HepG2 (cell line): ENCODE measurements at regions not wholly inside any gene's neighbourhood (a gene's known extent, or its start where the extent isn't known, plus 50 kb on each side); places are given as distances from the start of the nearest gene placed in this dataset.

Source experiments
- ATAC-seq: fragments of 200-7000 bp; cut with Tn5 transposase; 3 replicates; pipeline ENCODE4 v1.9.1; 2020; ENCODE audit warnings: mild to moderate bottlenecking, moderate library complexity
- BruUV-seq: library from RNA; stranded (reverse); fragments of 400-500 nt; replicated peaks from 2 replicates; lab custom pipeline; 2021; lab: Mats Ljungman, UMichigan
- CTCF ChIA-PET: fragments of 300-600 bp; formaldehyde crosslinking; extraction: SDS; loops from one replicate; lab custom pipeline; 2021; ENCODE audit warnings: low total read pairs, inconsistent platforms, low intra/inter-chr PET ratio; lab: Yijun Ruan, JAX
- POLR2A ChIA-PET: fragments of 350-600 bp; sonication (Branson Sonifier 250); formaldehyde crosslinking; loops from one replicate; lab custom pipeline; 2020; ENCODE audit warnings: antibody characterized with exemption, inconsistent platforms; lab: Yijun Ruan, JAX
- DNase-seq: peaks from one replicate; pipeline ENCODE4 v3.0.0-alpha.2; 2015; ENCODE audit warnings: low spot score
- FAIRE-seq: peaks from 3 replicates; lab custom pipeline; 2011; peaks lifted over from hg19 to GRCh38; lab: Jason Lieb, UNC
- H2AFZ ChIP-seq: one replicate; pipeline ENCODE4 v1.6.1; 2011; ENCODE audit warnings: low read length, inconsistent platforms
- H3K27ac ChIP-seq: fragments of 300-600 bp; 3 replicates; pipeline ENCODE4 v1.8.0; 2011; ENCODE audit warnings: mixed run types, mild to moderate bottlenecking, mixed read lengths, low read length, inconsistent platforms; ENCODE audit not compliant: insufficient read depth; ENCODE audit errors: extremely low read length
- H3K27me3 ChIP-seq, 2 experiments: fragments of 200-600 bp in 1 of 2; 2 replicates in 1 of 2; 3 replicates in 1 of 2; pipeline versions ENCODE4 v1.6.0 to v1.8.0; 2011; ENCODE audit warnings: low read length in 2 of 2, mild to moderate bottlenecking in 2 of 2, moderate library complexity in 2 of 2, inconsistent platforms in 1 of 2; ENCODE audit not compliant: insufficient read depth in 2 of 2, control insufficient read depth in 1 of 2
- H3K36me3 ChIP-seq, 2 experiments: fragments of 200-600 bp in 1 of 2; replicated peaks in 1 of 2; 2 replicates in 1 of 2; 3 replicates in 1 of 2; pipeline versions ENCODE4 v1.5.1 to v1.8.0; 2011; ENCODE audit warnings: low read length in 2 of 2, inconsistent platforms in 1 of 2; ENCODE audit not compliant: insufficient read depth in 2 of 2, control insufficient read depth in 1 of 2
- H3K4me1 ChIP-seq: 2 replicates; pipeline ENCODE4 v1.5.1; 2012; ENCODE audit warnings: low read length, inconsistent platforms; ENCODE audit not compliant: insufficient read depth
- H3K4me2 ChIP-seq: 2 replicates; pipeline ENCODE4 v1.6.0; 2011; ENCODE audit warnings: low read depth, low read length, inconsistent platforms
- H3K4me3 ChIP-seq, 3 experiments: fragments of 200-600 bp in 1 of 3; sonication (generic), shearing (Covaris generic) in 1 of 3; replicated peaks in 1 of 3; 2 replicates each; pipeline ENCODE4 v1.5.1; 2011 to 2016; ENCODE audit warnings: low read length in 3 of 3, inconsistent platforms in 2 of 3, low read depth in 2 of 3, mild to moderate bottlenecking in 2 of 3, control low read depth in 1 of 3, mixed read lengths in 1 of 3; ENCODE audit not compliant: insufficient read depth in 1 of 3
- H3K79me2 ChIP-seq: one replicate; pipeline ENCODE4 v1.6.1; 2011; ENCODE audit warnings: low read length, inconsistent platforms; ENCODE audit not compliant: insufficient read depth
- H3K9ac ChIP-seq: 2 replicates; pipeline ENCODE4 v1.6.0; 2011; ENCODE audit warnings: mild to moderate bottlenecking, low read depth, low read length, inconsistent platforms; ENCODE audit not compliant: insufficient read depth
- H3K9me3 ChIP-seq: 2 replicates; pipeline ENCODE4 v1.5.1; 2012; ENCODE audit warnings: mild to moderate bottlenecking, low read length
- H4K20me1 ChIP-seq: 2 replicates; pipeline ENCODE4 v1.6.0; 2011; ENCODE audit warnings: inconsistent platforms, mild to moderate bottlenecking, low read length, moderate library complexity; ENCODE audit not compliant: insufficient read depth
- ADNP ChIP-seq: sonication (generic); formaldehyde crosslinking; IDR thresholded peaks from 2 replicates; pipeline ENCODE4 v1.4.0; 2020; ENCODE audit warnings: missing genetic modification reagents
- AHR ChIP-seq: IDR thresholded peaks from 2 replicates; pipeline ENCODE4 v1.6.1; 2018; ENCODE audit warnings: missing genetic modification reagents, missing compliant biosample characterization
- ATF3 ChIP-seq: sonication (generic); formaldehyde crosslinking; IDR thresholded peaks from 2 replicates; pipeline ENCODE4 v1.4.0; 2020; ENCODE audit warnings: missing genetic modification reagents
- EHMT2 ChIP-seq: fragments of 200-600 bp; sonication (generic); IDR thresholded peaks from 2 replicates; pipeline ENCODE4 v1.7.0; 2017; ENCODE audit warnings: antibody characterized with exemption, low read depth, low read length, borderline replicate concordance
- IRF1 ChIP-seq: sonication (generic); formaldehyde crosslinking; IDR thresholded peaks from 2 replicates; pipeline ENCODE4 v1.4.0; 2020; ENCODE audit warnings: low read depth, mild to moderate bottlenecking, missing genetic modification reagents
- MED8 ChIP-seq: sonication (generic); formaldehyde crosslinking; IDR thresholded peaks from 2 replicates; pipeline ENCODE4 v1.8.1; 2023; ENCODE audit warnings: mild to moderate bottlenecking, missing genetic modification reagents; ENCODE audit not compliant: insufficient replicate concordance
- NFE2L1 ChIP-seq: sonication (generic); formaldehyde crosslinking; IDR thresholded peaks from 2 replicates; pipeline ENCODE4 v1.4.0; 2020; ENCODE audit warnings: missing genetic modification reagents, mild to moderate bottlenecking, borderline replicate concordance
- NFIC ChIP-seq: IDR thresholded peaks from 2 replicates; pipeline ENCODE4 v1.6.1; 2012; ENCODE audit warnings: mild to moderate bottlenecking, low read length, inconsistent platforms
- NONO ChIP-seq, 2 experiments: fragments of 450-650 bp in 1 of 2; sonication (generic) in 1 of 2; formaldehyde crosslinking in 1 of 2; IDR thresholded peaks in 1 of 2; conservative IDR thresholded peaks in 1 of 2; 2 replicates each; pipeline versions ENCODE4 v1.6.1 to v1.8.0; 2017 to 2022; ENCODE audit warnings: mild to moderate bottlenecking in 1 of 2, missing genetic modification reagents in 1 of 2, moderate library complexity in 1 of 2
- RBM22 ChIP-seq: fragments of 200-400 bp; formaldehyde crosslinking; optimal IDR thresholded peaks from 2 replicates; pipeline ENCODE3; 2017; ENCODE audit warnings: mild to moderate bottlenecking, low read length, moderate library complexity
- RORA ChIP-seq: sonication (generic); formaldehyde crosslinking; IDR thresholded peaks from 2 replicates; pipeline ENCODE4 v1.5.0; 2020; ENCODE audit warnings: mild to moderate bottlenecking, missing genetic modification reagents, moderate library complexity
- TIGD3 ChIP-seq: sonication (generic); formaldehyde crosslinking; IDR thresholded peaks from 2 replicates; pipeline ENCODE4 v1.5.1; 2020; ENCODE audit warnings: mild to moderate bottlenecking, missing genetic modification reagents, borderline replicate concordance
- YEATS2 ChIP-seq: sonication (generic); formaldehyde crosslinking; IDR thresholded peaks from 2 replicates; pipeline ENCODE4 v1.4.0; 2020; ENCODE audit warnings: missing genetic modification reagents, borderline replicate concordance
- YY1 ChIP-seq: IDR thresholded peaks from 2 replicates; pipeline ENCODE4 v1.6.1; 2011; ENCODE audit warnings: low read length, low read depth, moderate library complexity, mild to moderate bottlenecking; ENCODE audit not compliant: insufficient read depth, insufficient replicate concordance
- ZFYVE20 ChIP-seq: sonication (generic); formaldehyde crosslinking; IDR thresholded peaks from 2 replicates; pipeline ENCODE4 v1.8.0; 2023; ENCODE audit warnings: low read depth, mild to moderate bottlenecking, moderate library complexity, missing genetic modification reagents, borderline replicate concordance
- ZNF607 ChIP-seq: sonication (generic); formaldehyde crosslinking; IDR thresholded peaks from 2 replicates; pipeline ENCODE4 v1.5.1; 2020; ENCODE audit warnings: missing genetic modification reagents, mild to moderate bottlenecking, borderline replicate concordance
- ZNF619 ChIP-seq: sonication (generic); formaldehyde crosslinking; IDR thresholded peaks from 2 replicates; pipeline ENCODE4 v1.4.0; 2020; ENCODE audit warnings: mild to moderate bottlenecking, missing genetic modification reagents
- ZXDC ChIP-seq: sonication (generic); formaldehyde crosslinking; IDR thresholded peaks from 2 replicates; pipeline ENCODE4 v1.5.0; 2020; ENCODE audit warnings: mild to moderate bottlenecking, missing genetic modification reagents
- WGBS: methylation state at CpG from one replicate; pipeline ENCODE4 v1.1.6; 2017; ENCODE audit warnings: low lambda C conversion rate; 5-methylcytosine and 5-hydroxymethylcytosine counted together
- in situ Hi-C: cut with HindIII; loops from 2 replicates; pipeline ENCODE4 v1.10.0; 2017; ENCODE audit warnings: low pct_unique_long_range_greater_than_20kb; ENCODE audit not compliant: extremely low pct_ligation_motif_present
- intact Hi-C: fragments of 100-400 bp; cut with micrococcal nuclease; formaldehyde crosslinking; loops from one replicate; pipeline ENCODE4 v1.10.0; 2022; ENCODE audit not compliant: unreplicated experiment

- FAIRE-seq (no peak), ATAC-seq (no peak), DNase-seq (no peak)
- in situ Hi-C loops (no loop called here), intact Hi-C loops (no loop called here)
- Histone ChIP-seq H3K27me3 (peaks cover 3 to 26% of the 10 kb centered on the region in 2 experiments; a peak in 4 of 5 replicates), H3K36me3 (no peaks in the 10 kb centered on the region), H3K9ac (no peak overlapping the region), H2AFZ (no peak overlapping the region), H3K27ac (no peak overlapping the region), H4K20me1 (no peaks in the 10 kb centered on the region), H3K79me2 (no peaks in the 10 kb centered on the region), H3K9me3 (no peaks in the 10 kb centered on the region), H3K4me3 (no peak overlapping the region), H3K4me1 (no peaks in the 10 kb centered on the region), H3K4me2 (no peak overlapping the region)
- WGBS, result 19% methylated on average over 7 of the region's 7 CpGs
- CTCF ChIA-PET, result no interaction called here
- POLR2A ChIA-PET, result no interaction called here
- no peak for TF ChIP-seq EHMT2
- TF ChIP-seq ZNF607 (CRISPR knock-in tag), result no peak
- TF ChIP-seq MED8, result no peak
- no peak for TF ChIP-seq ATF3 (CRISPR knock-in tag)
- TF ChIP-seq ZNF619 (CRISPR knock-in tag), result no peak
- TF ChIP-seq NFIC, result no peak
- no peak for TF ChIP-seq NFE2L1 (CRISPR knock-in tag)
- no peak for TF ChIP-seq RBM22
- no peak for TF ChIP-seq ADNP (CRISPR knock-in tag)
- no peak for TF ChIP-seq AHR
- TF ChIP-seq YY1, result no peak
- no peak for TF ChIP-seq ZXDC
- TF ChIP-seq NONO (IDR thresholded peaks at IDR 0.05), result no peak
- no peak for TF ChIP-seq NONO (CRISPR knock-in tag; conservative IDR thresholded peaks at IDR 0.05)
- no peak for TF ChIP-seq ZFYVE20 (CRISPR knock-in tag)
- no peak for TF ChIP-seq YEATS2 (CRISPR knock-in tag)
- no peak for TF ChIP-seq IRF1 (CRISPR knock-in tag)
- no peak for TF ChIP-seq TIGD3 (CRISPR knock-in tag)
- no peak for TF ChIP-seq RORA (CRISPR knock-in tag)
- no TSS peak for BruUV-seq
Observed at GRCh38 chr10:125549653-125550052, 133.3 kb downstream of the TEX36 start.
